ENCODE measurements at regions not wholly inside any gene's neighbourhood (a gene's known extent, or its start where the extent isn't known, plus 50 kb on each side); places are given as distances from the start of the nearest gene placed in this dataset.

DNA sequence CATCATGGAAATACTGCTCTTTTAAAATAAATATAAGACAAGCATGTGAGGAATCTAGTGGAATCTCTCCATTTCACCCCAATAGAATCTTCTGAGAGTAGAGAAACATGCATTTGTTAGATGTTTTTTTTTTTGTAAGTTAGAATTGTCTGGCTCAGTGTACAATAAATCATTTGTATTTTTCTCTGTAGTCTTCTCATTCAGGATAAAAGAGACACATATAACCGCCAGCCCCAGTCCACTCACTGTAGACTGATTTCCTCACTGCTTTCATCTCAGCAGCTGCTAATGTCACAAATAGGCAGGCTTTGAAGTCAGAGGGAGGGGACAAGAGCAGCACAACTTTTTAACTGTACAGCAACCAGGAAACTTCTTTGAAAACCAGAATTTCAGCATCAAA lies 140.2 kb upstream of the RBMS3 start:
- no peak for TF ChIP-seq CEBPB (IDR thresholded peaks at IDR 0.05)
- TF ChIP-seq FOXM1 (IDR thresholded peaks at IDR 0.05; ENCODE audit: borderline replicate concordance, low read depth): no peak
- TF ChIP-seq CREB1 (IDR thresholded peaks at IDR 0.05; ENCODE audit: low read depth): no peak
- TF ChIP-seq REST (IDR thresholded peaks at IDR 0.05; ENCODE audit: low read depth): no peak
- TF ChIP-seq RAD21 (IDR thresholded peaks at IDR 0.05; ENCODE audit: low read depth): no peak
- no peak for TF ChIP-seq ZBTB7A (IDR thresholded peaks at IDR 0.05; ENCODE audit: low read depth)
- TF ChIP-seq, protein P1, sequence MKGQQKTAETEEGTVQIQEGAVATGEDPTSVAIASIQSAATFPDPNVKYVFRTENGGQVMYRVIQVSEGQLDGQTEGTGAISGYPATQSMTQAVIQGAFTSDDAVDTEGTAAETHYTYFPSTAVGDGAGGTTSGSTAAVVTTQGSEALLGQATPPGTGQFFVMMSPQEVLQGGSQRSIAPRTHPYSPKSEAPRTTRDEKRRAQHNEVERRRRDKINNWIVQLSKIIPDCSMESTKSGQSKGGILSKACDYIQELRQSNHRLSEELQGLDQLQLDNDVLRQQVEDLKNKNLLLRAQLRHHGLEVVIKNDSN (IDR thresholded peaks at IDR 0.05): no peak
- TF ChIP-seq NFIC (IDR thresholded peaks at IDR 0.05): no peak
- TF ChIP-seq TAF1 (IDR thresholded peaks at IDR 0.05; ENCODE audit: low read depth): no peak
- no peak for TF ChIP-seq TCF12 (IDR thresholded peaks at IDR 0.05; ENCODE audit: low read depth)
- no peak for TF ChIP-seq EGR1 (IDR thresholded peaks at IDR 0.05)
- TF ChIP-seq TEAD4 (IDR thresholded peaks at IDR 0.05): no peak
- TF ChIP-seq EP300 (IDR thresholded peaks at IDR 0.05; ENCODE audit: borderline replicate concordance): no peak
- TF ChIP-seq YY1 (IDR thresholded peaks at IDR 0.05; ENCODE audit: low read depth): no peak
- TF ChIP-seq MAX (IDR thresholded peaks at IDR 0.05): no peak

- TF ChIP-seq FOXM1 (IDR thresholded peaks at IDR 0.05; ENCODE audit: borderline replicate concordance, low read depth): no peak
These were observed 139.5 kb upstream of the RBMS3 start for GRCh38 chr3:29141197-29141917.

GRCh38 chr3:29141918-29142275 lies 139.0 kb upstream of the RBMS3 start:
- TF ChIP-seq TEAD4 (IDR thresholded peaks at IDR 0.05): no peak
- no peak for TF ChIP-seq CEBPB (IDR thresholded peaks at IDR 0.05)
- TF ChIP-seq EGR1 (IDR thresholded peaks at IDR 0.05): no peak
- no peak for TF ChIP-seq FOXM1 (IDR thresholded peaks at IDR 0.05; ENCODE audit: borderline replicate concordance, low read depth)
- no peak for TF ChIP-seq MAX (IDR thresholded peaks at IDR 0.05)
- no peak for TF ChIP-seq EP300 (IDR thresholded peaks at IDR 0.05; ENCODE audit: borderline replicate concordance)

DNA sequence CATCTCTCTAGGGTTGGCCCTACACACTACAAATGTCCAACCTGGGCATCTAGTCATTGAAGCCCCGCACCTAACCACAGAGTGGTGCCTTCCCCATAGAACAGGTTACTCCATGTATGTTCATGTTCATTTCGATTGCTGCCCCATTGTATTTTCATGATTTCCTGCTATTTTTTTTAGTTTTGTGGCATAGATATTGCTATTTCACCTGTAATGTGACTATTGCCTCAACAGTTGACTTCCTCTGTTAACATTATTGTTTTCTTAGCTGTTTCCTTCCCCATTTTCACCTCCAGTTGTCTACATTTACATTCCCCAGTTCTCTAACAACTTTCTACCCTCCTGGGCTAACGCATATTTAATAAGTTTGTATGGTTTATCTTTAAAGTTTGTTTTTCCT lies 137.7 kb upstream of the RBMS3 start:
- TF ChIP-seq TEAD4 (IDR thresholded peaks at IDR 0.05) (no peak), NFIC (IDR thresholded peaks at IDR 0.05) (no peak), RAD21 (IDR thresholded peaks at IDR 0.05; ENCODE audit: low read depth) (no peak), ZBTB7A (IDR thresholded peaks at IDR 0.05; ENCODE audit: low read depth) (no peak), YY1 (IDR thresholded peaks at IDR 0.05; ENCODE audit: low read depth) (no peak), EP300 (IDR thresholded peaks at IDR 0.05; ENCODE audit: borderline replicate concordance) (no peak), CREB1 (IDR thresholded peaks at IDR 0.05; ENCODE audit: low read depth) (no peak), CEBPB (IDR thresholded peaks at IDR 0.05) (no peak), EGR1 (IDR thresholded peaks at IDR 0.05) (no peak), FOXM1 (IDR thresholded peaks at IDR 0.05; ENCODE audit: borderline replicate concordance, low read depth) (no peak), TAF1 (IDR thresholded peaks at IDR 0.05; ENCODE audit: low read depth) (no peak), REST (IDR thresholded peaks at IDR 0.05; ENCODE audit: low read depth) (no peak), MAX (IDR thresholded peaks at IDR 0.05) (no peak), TCF12 (IDR thresholded peaks at IDR 0.05; ENCODE audit: low read depth) (no peak)
- TF ChIP-seq, protein P1 (IDR thresholded peaks at IDR 0.05): no peak

DNA sequence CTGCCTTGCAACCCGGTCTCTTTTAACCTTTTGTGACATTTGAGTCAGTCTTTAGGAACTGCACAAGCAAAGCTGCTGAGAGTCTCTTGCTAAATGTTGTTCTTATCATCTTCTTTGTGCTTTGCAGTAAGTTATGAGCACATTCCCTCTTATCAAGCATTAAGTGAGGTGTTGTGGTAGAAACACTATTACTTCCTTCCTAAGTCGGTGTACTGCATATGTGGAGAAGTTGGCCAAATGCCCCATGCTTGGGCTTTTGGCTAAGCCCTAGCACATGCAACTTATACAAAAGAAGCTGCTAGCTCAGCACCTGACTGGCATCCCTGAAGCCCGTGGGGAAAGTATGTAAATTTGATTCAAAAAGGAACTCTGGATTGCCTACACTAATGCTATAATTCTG lies 136.5 kb upstream of the RBMS3 start:
- TF ChIP-seq CREB1 (IDR thresholded peaks at IDR 0.05; ENCODE audit: low read depth) (no peak), EP300 (IDR thresholded peaks at IDR 0.05; ENCODE audit: borderline replicate concordance) (no peak), EGR1 (IDR thresholded peaks at IDR 0.05) (no peak), TAF1 (IDR thresholded peaks at IDR 0.05; ENCODE audit: low read depth) (no peak), YY1 (IDR thresholded peaks at IDR 0.05; ENCODE audit: low read depth) (no peak), CEBPB (IDR thresholded peaks at IDR 0.05) (no peak), TCF12 (IDR thresholded peaks at IDR 0.05; ENCODE audit: low read depth) (no peak), NFIC (IDR thresholded peaks at IDR 0.05) (no peak), RAD21 (IDR thresholded peaks at IDR 0.05; ENCODE audit: low read depth) (no peak), TEAD4 (IDR thresholded peaks at IDR 0.05) (no peak), REST (IDR thresholded peaks at IDR 0.05; ENCODE audit: low read depth) (no peak), ZBTB7A (IDR thresholded peaks at IDR 0.05; ENCODE audit: low read depth) (no peak), FOXM1 (IDR thresholded peaks at IDR 0.05; ENCODE audit: borderline replicate concordance, low read depth) (no peak), MAX (IDR thresholded peaks at IDR 0.05) (no peak)
- TF ChIP-seq, protein P1 (IDR thresholded peaks at IDR 0.05): no peak
